ENCODE measurements at regions not wholly inside any gene's neighbourhood (a gene's known extent, or its start where the extent isn't known, plus 50 kb on each side); places are given as distances from the start of the nearest gene placed in this dataset.

DNA sequence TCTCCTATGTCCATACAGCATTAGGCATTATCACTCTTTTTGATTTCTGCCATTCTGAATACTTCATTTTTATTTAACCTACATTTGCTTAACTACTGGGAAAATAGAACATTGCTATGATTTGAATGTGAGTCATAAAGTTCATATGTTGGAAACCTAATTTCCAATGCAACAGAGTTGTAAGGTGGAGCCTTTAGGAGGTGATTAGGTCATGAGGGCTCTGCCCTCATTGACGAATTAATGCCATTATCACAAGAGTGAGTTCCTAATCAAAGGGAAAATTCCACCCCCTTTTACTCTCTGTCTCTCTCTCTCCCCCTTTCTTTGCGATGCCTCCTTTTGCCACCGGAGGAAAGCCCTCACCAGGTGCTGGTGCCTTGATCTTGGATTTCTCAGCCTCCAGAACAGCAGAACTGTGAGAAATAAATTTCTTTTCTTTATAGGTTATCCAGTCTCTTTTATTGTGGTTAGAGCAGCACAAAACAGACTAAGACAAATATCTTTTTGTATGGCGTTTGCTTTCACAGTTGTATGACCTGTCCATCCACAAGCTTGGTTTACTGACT lies 180.1 kb upstream of the ARID2 start:
- no peaks in the 10 kb centered on the region for H3K4me1 ChIP-seq (ENCODE audit: control insufficient read depth, insufficient read depth, low read length, unreplicated experiment)
- no peaks in the 10 kb centered on the region for H3K79me2 ChIP-seq (ENCODE audit: control insufficient read depth, insufficient read depth, low read length, unreplicated experiment)
- H3K4me3 ChIP-seq (ENCODE audit: low read depth, low read length) = no peak overlapping the region
- H2AFZ ChIP-seq (ENCODE audit: low read length, unreplicated experiment) = no peak overlapping the region
- H3K27me3 ChIP-seq (ENCODE audit: insufficient read depth, low read length) = 0 out of 2 replicates have a peak, but pooled peaks cover 2% of the 10 kb centered on the region
- H3K27ac ChIP-seq (ENCODE audit: low read depth, low read length) = no peak overlapping the region
- H3K36me3 ChIP-seq (ENCODE audit: insufficient read depth, low read length) = no peaks in the 10 kb centered on the region

DNA sequence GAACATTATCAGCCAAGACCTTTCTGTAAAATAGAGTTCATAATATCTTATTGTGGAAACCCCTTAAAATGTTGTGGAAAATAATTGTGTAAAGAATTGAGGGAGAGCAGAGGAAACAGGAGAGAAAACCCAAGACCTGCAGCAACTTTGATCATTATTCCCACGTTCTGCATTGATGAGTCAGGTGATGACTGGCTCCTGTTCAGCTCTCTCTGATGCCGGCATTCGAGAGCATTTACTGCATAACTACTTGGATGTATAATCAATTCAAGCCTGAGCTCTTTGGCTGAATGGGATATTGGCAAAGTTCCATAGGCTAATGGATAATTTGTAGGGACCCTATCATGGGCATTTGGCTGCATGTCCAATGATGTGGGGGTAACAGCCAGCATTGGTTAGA lies 176.3 kb upstream of the ARID2 start:
- H3K79me2 ChIP-seq (ENCODE audit: control insufficient read depth, insufficient read depth, low read length, unreplicated experiment) = no peaks in the 10 kb centered on the region
- no peaks in the 10 kb centered on the region for H3K27me3 ChIP-seq (ENCODE audit: insufficient read depth, low read length)
- no peak overlapping the region for H3K27ac ChIP-seq (ENCODE audit: low read depth, low read length)
- no peak overlapping the region for H2AFZ ChIP-seq (ENCODE audit: low read length, unreplicated experiment)
- H3K4me1 ChIP-seq (ENCODE audit: control insufficient read depth, insufficient read depth, low read length, unreplicated experiment) = no peaks in the 10 kb centered on the region
- no peaks in the 10 kb centered on the region for H3K36me3 ChIP-seq (ENCODE audit: insufficient read depth, low read length)
- no peak overlapping the region for H3K4me3 ChIP-seq (ENCODE audit: low read depth, low read length)

DNA sequence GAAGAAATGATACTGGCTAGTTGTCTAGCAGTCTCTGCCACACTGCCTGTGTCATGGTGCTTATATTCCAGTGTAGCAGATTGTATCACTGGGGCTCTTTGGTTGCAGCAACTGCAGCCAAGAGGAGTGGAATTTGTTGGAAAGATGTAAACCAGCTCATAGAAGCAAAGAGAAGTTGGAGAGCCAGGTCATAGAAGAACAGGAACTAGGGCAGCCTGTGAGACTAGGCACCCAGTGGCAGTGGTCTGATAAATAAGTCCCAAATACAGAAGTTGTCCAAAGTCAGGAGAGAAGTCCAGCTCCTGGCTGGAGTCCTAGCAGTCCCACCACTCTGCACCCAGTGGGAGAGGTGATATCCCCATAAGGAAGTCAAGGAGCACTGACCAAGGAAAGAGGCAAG lies 172.5 kb upstream of the ARID2 start:
- Histone ChIP-seq H3K79me2 (ENCODE audit: control insufficient read depth, insufficient read depth, low read length, unreplicated experiment) (no peaks in the 10 kb centered on the region), H3K4me1 (ENCODE audit: control insufficient read depth, insufficient read depth, low read length, unreplicated experiment) (no peaks in the 10 kb centered on the region), H3K4me3 (ENCODE audit: low read depth, low read length) (no peak overlapping the region), H3K27ac (ENCODE audit: low read depth, low read length) (no peak overlapping the region), H3K27me3 (ENCODE audit: insufficient read depth, low read length) (no peaks in the 10 kb centered on the region), H3K36me3 (ENCODE audit: insufficient read depth, low read length) (no peaks in the 10 kb centered on the region), H2AFZ (ENCODE audit: low read length, unreplicated experiment) (no peak overlapping the region)

DNA sequence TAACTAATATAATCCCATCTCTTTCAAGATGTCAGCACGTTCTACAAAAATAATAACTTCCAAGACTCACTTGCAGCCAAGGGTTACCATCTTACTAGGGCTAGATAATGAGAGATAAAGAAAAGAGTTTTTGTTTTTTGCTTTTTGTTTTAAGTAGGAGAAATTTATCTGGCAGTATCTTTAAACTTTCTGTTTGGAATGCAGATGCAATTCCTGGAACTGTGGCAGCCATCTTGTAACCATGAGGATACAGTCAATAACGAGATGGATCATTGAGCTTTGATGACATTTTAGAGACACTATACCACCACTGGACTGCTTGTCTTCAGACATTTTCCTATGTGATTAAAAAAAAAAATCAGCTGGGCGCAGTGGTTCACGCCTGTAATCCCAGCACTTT lies 171.2 kb upstream of the ARID2 start:
- Histone ChIP-seq H2AFZ (ENCODE audit: low read length, unreplicated experiment) (no peak overlapping the region), H3K36me3 (ENCODE audit: insufficient read depth, low read length) (no peaks in the 10 kb centered on the region)

DNA sequence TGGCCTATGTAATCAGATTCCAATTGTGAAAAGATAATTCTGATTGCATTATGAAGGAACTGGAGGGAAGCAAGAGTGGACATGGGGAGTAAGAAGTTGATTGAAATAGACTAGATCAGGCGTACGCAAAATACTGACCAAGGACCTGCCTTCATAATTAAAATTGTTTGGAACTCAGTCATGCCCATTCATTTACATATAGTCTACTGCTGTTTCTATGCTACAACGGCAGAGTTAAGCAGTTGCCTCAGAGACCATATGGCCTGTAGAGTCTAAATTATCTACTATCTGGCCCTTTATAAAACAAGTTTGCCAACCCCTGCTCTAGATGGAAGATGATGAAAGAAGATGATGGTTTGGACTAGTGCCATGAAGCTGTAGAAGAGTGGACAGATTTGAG lies 170.0 kb upstream of the ARID2 start:
- no peak overlapping the region for H3K27ac ChIP-seq (ENCODE audit: low read depth, low read length)
- H3K27me3 ChIP-seq (ENCODE audit: insufficient read depth, low read length) = no peaks in the 10 kb centered on the region
- H3K4me1 ChIP-seq (ENCODE audit: control insufficient read depth, insufficient read depth, low read length, unreplicated experiment) = no peaks in the 10 kb centered on the region
- H3K36me3 ChIP-seq (ENCODE audit: insufficient read depth, low read length) = no peaks in the 10 kb centered on the region
- no peaks in the 10 kb centered on the region for H3K79me2 ChIP-seq (ENCODE audit: control insufficient read depth, insufficient read depth, low read length, unreplicated experiment)
- no peak overlapping the region for H3K4me3 ChIP-seq (ENCODE audit: low read depth, low read length)
- H2AFZ ChIP-seq (ENCODE audit: low read length, unreplicated experiment) = no peak overlapping the region

More for the DNA sequence above, 171.2 kb upstream of the ARID2 start:
- no peaks in the 10 kb centered on the region for H3K79me2 ChIP-seq (ENCODE audit: control insufficient read depth, insufficient read depth, low read length, unreplicated experiment)
- H3K4me3 ChIP-seq (ENCODE audit: low read depth, low read length) = no peak overlapping the region
- no peaks in the 10 kb centered on the region for H3K4me1 ChIP-seq (ENCODE audit: control insufficient read depth, insufficient read depth, low read length, unreplicated experiment)
- no peaks in the 10 kb centered on the region for H3K27me3 ChIP-seq (ENCODE audit: insufficient read depth, low read length)
- H3K27ac ChIP-seq (ENCODE audit: low read depth, low read length) = no peak overlapping the region

DNA sequence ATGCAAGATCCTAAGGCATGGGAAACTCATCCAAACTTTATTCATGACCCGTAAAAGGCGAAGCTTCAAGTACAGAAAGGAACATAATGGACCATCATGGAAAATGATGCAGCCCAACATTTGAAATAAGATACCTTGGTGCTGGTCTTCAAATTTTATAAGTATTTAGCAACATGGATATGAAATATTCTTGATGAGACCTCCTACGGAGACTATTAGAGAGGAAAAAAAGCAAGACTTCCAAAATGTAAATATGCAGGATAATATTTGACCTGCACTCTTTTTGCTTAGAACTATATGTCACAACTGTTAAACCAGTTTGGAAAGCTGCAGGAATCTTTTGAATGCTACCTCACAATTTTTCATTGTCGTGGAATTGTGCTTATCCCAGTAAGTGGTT lies 168.8 kb upstream of the ARID2 start:
- Histone ChIP-seq H3K27ac (ENCODE audit: low read depth, low read length) (no peak overlapping the region), H3K27me3 (ENCODE audit: insufficient read depth, low read length) (no peaks in the 10 kb centered on the region), H3K4me1 (ENCODE audit: control insufficient read depth, insufficient read depth, low read length, unreplicated experiment) (no peaks in the 10 kb centered on the region), H3K79me2 (ENCODE audit: control insufficient read depth, insufficient read depth, low read length, unreplicated experiment) (no peaks in the 10 kb centered on the region), H3K36me3 (ENCODE audit: insufficient read depth, low read length) (no peaks in the 10 kb centered on the region), H2AFZ (ENCODE audit: low read length, unreplicated experiment) (no peak overlapping the region), H3K4me3 (ENCODE audit: low read depth, low read length) (no peak overlapping the region)

DNA sequence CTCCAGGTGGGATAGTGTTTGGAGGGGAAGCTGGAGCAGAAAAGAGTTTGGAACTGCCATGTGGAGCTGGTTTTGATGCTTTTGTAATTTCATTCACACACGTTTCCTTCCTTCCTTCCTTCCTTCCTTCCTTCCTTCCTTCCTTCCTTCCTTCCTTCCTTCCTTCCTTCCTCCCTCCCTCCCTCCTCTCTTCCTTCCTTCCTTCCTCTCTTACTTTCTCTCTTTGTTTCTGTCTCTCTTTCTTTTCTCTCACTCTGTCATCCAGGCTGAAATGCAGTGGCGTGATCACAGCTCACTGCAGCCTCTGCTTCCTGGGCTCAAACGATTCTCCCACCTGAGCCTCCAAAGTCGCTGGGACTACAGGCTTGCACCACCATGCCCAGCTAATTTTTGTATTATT lies 168.0 kb upstream of the ARID2 start:
- no peak overlapping the region for H3K27ac ChIP-seq (ENCODE audit: low read depth, low read length)
- no peaks in the 10 kb centered on the region for H3K4me1 ChIP-seq (ENCODE audit: control insufficient read depth, insufficient read depth, low read length, unreplicated experiment)
- no peaks in the 10 kb centered on the region for H3K36me3 ChIP-seq (ENCODE audit: insufficient read depth, low read length)
- H3K4me3 ChIP-seq (ENCODE audit: low read depth, low read length) = no peak overlapping the region
- no peaks in the 10 kb centered on the region for H3K79me2 ChIP-seq (ENCODE audit: control insufficient read depth, insufficient read depth, low read length, unreplicated experiment)
- no peak overlapping the region for H2AFZ ChIP-seq (ENCODE audit: low read length, unreplicated experiment)
- H3K27me3 ChIP-seq (ENCODE audit: insufficient read depth, low read length) = no peaks in the 10 kb centered on the region

DNA sequence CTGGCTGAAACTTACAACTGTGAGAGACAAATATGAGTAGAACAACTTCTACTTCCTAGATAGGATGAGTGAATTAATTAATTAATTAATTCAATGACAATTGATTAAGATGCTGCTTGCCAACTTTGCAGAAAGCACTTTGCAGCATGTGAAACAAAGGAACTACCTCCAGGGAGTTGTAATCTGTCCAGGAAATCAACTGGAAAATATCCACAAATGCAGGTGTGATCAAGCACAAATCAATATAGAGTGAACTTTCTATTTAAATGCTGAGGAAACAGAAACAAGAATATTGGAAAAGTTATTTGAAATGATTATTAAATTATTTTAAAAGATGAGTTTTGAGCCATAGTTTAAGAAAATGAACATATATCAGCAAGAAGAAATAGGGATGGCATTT lies 163.9 kb upstream of the ARID2 start:
- H2AFZ ChIP-seq (ENCODE audit: low read length, unreplicated experiment) = no peak overlapping the region
- H3K4me3 ChIP-seq (ENCODE audit: low read depth, low read length) = no peak overlapping the region
- no peak overlapping the region for H3K27ac ChIP-seq (ENCODE audit: low read depth, low read length)
- H3K27me3 ChIP-seq (ENCODE audit: insufficient read depth, low read length) = 0 out of 2 replicates have a peak, but pooled peaks cover 8% of the 10 kb centered on the region
- H3K4me1 ChIP-seq (ENCODE audit: control insufficient read depth, insufficient read depth, low read length, unreplicated experiment) = no peaks in the 10 kb centered on the region
- no peaks in the 10 kb centered on the region for H3K79me2 ChIP-seq (ENCODE audit: control insufficient read depth, insufficient read depth, low read length, unreplicated experiment)
- no peaks in the 10 kb centered on the region for H3K36me3 ChIP-seq (ENCODE audit: insufficient read depth, low read length)

DNA sequence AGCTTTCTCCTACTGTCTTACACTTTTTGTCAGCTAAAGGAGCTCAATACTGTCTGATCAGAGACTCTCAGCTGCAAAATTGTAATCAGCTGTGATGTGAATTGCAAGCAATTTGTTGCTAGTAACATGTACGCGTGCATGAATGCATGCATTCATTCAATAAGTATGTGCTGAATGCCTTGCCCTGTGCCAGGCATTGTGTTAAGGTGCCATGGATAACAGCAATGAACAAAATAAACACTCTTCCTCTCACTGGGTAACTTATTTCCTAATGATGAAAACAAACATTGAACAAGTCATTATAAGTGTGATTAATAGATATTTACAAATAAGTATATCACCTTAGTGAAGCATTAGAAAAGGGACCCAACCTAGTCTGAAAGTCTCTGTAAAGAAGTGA lies 163.2 kb upstream of the ARID2 start:
- Histone ChIP-seq H3K27ac (ENCODE audit: low read depth, low read length) (no peak overlapping the region), H3K27me3 (ENCODE audit: insufficient read depth, low read length) (0 out of 2 replicates have a peak, but pooled peaks cover 8% of the 10 kb centered on the region), H3K4me1 (ENCODE audit: control insufficient read depth, insufficient read depth, low read length, unreplicated experiment) (no peaks in the 10 kb centered on the region), H3K36me3 (ENCODE audit: insufficient read depth, low read length) (no peaks in the 10 kb centered on the region), H3K79me2 (ENCODE audit: control insufficient read depth, insufficient read depth, low read length, unreplicated experiment) (no peaks in the 10 kb centered on the region), H3K4me3 (ENCODE audit: low read depth, low read length) (no peak overlapping the region), H2AFZ (ENCODE audit: low read length, unreplicated experiment) (no peak overlapping the region)

DNA sequence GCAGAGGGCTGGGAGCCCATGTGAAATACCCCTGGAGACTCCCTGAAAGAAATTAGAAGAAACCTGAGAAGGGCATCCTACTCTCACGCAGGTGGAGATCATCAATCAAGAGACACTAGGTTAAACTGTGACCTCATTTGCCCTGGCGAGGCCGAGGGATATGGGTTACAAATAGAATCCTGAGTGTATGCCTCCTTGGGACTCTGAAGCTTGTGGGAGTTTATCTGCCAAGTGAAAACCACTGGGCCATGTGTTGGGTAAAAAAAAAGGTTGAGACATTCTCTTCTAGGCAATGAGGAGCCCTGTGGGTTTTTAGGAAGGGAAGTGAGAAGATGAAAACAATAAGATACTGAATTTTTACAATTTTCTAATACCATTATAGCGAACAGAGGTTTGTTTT lies 160.7 kb upstream of the ARID2 start:
- Histone ChIP-seq H3K27ac (ENCODE audit: low read depth, low read length) (no peak overlapping the region), H3K27me3 (ENCODE audit: insufficient read depth, low read length) (peaks cover 17% of the 10 kb centered on the region; the same call in 1 of the 2 replicates)

DNA sequence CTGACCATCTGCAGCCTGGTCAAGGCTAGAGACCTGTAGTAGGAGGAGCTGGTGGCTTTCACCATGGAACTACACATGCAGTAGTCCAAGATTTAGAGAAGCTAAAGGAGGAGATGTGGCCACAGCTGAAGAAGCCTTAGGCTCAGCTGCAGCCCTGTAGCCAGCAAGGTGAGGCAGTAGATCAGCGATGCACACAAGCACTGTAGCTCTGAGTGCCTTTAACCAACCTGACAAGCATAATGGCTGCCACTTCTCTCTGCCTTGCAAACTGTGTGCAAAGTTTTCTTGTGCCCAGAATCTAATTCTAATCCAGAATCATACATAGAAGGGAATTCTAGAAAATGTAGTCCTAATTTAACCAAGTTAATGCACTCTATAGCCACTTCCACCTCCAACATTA lies 159.0 kb upstream of the ARID2 start:
- Histone ChIP-seq H3K36me3 (ENCODE audit: insufficient read depth, low read length) (no peaks in the 10 kb centered on the region), H2AFZ (ENCODE audit: low read length, unreplicated experiment) (no peak overlapping the region), H3K27ac (ENCODE audit: low read depth, low read length) (no peak overlapping the region), H3K79me2 (ENCODE audit: control insufficient read depth, insufficient read depth, low read length, unreplicated experiment) (no peaks in the 10 kb centered on the region), H3K4me1 (ENCODE audit: control insufficient read depth, insufficient read depth, low read length, unreplicated experiment) (no peaks in the 10 kb centered on the region), H3K4me3 (ENCODE audit: low read depth, low read length) (no peak overlapping the region), H3K27me3 (ENCODE audit: insufficient read depth, low read length) (peaks cover 17% of the 10 kb centered on the region; the same call in 1 of the 2 replicates)

More for the DNA sequence above, 160.7 kb upstream of the ARID2 start:
- H3K4me1 ChIP-seq (ENCODE audit: control insufficient read depth, insufficient read depth, low read length, unreplicated experiment) = no peaks in the 10 kb centered on the region
- H3K4me3 ChIP-seq (ENCODE audit: low read depth, low read length) = no peak overlapping the region
- H3K79me2 ChIP-seq (ENCODE audit: control insufficient read depth, insufficient read depth, low read length, unreplicated experiment) = no peaks in the 10 kb centered on the region
- H3K36me3 ChIP-seq (ENCODE audit: insufficient read depth, low read length) = no peaks in the 10 kb centered on the region
- no peak overlapping the region for H2AFZ ChIP-seq (ENCODE audit: low read length, unreplicated experiment)

Data from ACC112 (cell line).